Lower leg skin (tissue), 3 donors: ENCODE measurements at regions not wholly inside any gene's neighbourhood (a gene's known extent, or its start where the extent isn't known, plus 50 kb on each side); places are given as distances from the start of the nearest gene placed in this dataset.

Source experiments
- POLR2A ChIP-seq, 2 donors: fragments of 450-650 bp; IDR thresholded peaks; one replicate each; pipeline ENCODE4 v1.6.1; 2016 to 2017; ENCODE audit warnings: antibody characterized with exemption in 2 of 2, mild to moderate bottlenecking in 1 of 2, moderate library complexity in 1 of 2
- TF ChIP-seq, protein P1 (sequence below), 3 donors: fragments of 450-650 bp; IDR thresholded peaks; one replicate each; pipeline ENCODE4 v1.5.1; 2016; ENCODE audit warnings: antibody characterized with exemption in 3 of 3, mild to moderate bottlenecking in 3 of 3, moderate library complexity in 2 of 3

DNA sequence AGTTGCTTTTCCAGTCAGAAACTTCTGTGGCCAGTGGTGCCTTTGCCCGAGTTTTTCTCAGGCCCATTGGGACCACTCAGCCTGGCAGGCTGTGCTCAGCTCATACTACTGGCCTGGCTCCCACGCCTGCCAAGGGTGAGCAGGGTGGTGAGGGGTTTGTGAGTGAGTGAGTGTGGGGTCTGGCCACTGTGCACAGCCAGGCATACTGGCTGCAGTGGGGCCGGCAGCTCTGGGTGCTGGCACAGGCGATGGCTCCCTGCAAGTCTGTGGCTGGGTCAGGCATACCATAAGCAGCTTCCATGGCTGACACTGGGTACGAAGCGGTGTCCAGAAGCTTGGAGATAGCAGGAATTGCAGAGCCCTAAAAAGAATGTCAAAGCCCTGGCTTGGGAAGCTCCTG is 161.0 kb downstream of the SLITRK6 start:
- TF ChIP-seq POLR2A (IDR thresholded peaks at IDR 0.05): no peak
- TF ChIP-seq, protein P1, sequence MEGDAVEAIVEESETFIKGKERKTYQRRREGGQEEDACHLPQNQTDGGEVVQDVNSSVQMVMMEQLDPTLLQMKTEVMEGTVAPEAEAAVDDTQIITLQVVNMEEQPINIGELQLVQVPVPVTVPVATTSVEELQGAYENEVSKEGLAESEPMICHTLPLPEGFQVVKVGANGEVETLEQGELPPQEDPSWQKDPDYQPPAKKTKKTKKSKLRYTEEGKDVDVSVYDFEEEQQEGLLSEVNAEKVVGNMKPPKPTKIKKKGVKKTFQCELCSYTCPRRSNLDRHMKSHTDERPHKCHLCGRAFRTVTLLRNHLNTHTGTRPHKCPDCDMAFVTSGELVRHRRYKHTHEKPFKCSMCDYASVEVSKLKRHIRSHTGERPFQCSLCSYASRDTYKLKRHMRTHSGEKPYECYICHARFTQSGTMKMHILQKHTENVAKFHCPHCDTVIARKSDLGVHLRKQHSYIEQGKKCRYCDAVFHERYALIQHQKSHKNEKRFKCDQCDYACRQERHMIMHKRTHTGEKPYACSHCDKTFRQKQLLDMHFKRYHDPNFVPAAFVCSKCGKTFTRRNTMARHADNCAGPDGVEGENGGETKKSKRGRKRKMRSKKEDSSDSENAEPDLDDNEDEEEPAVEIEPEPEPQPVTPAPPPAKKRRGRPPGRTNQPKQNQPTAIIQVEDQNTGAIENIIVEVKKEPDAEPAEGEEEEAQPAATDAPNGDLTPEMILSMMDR (IDR thresholded peaks at IDR 0.05): no peak
